Iris pigment epithelial cell (primary cell): ENCODE measurements at regions not wholly inside any gene's neighbourhood (a gene's known extent, or its start where the extent isn't known, plus 50 kb on each side); places are given as distances from the start of the nearest gene placed in this dataset.
A peak's percentile ranks its signal among the peaks of the same experiment; 100 is the strongest.

ENCODE experiments used
- DNase-seq: peaks from one replicate; pipeline ENCODE4 v3.0.0-alpha.2; 2011; ENCODE audit warnings: low read depth

DNA sequence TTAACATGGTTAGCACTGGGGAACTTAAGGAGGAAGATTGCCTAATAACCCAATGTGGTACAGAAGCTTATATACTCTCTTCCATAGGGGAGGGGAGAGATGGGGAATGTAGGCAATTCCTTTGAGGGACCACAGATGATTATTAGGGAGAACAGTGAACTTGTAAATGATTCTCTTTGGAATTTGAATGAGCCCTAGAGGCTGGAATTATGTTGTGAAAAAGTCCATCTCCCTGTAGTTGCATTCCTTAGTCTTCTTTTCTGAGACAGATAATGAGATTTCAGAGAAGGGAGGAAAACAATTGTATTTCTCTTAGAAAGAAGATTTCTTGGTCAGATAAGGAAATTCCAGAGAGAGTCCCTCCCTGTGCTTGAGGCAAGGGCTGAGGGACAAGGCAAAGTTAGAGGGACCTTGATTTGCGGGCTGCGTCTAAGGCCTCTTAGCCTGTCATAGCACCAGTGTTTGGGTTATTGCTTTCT is 89.0 kb upstream of the HMCN1 start:
- DNase-seq: peak; percentile 46

DNA sequence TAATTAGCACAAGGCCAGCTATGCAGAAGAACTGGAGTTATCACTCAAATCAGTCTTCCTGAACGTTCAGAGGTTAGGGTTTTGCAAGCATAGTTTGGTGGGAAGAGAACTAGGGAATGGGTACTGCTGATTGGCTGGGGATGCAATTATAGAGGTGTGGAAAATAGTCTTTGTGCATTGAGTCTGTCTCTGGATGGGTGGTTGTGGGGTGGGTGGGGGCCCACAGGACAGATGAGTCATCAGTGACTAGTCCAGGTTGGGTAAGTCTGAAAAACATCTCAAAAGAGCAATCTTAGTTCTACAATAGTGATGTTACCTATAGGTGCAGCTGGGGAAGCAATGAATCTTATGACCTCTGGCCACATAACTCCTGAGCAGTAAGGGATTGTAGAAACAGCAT is 89.7 kb upstream of the HMCN1 start:
- DNase-seq: peak; percentile 39

DNA sequence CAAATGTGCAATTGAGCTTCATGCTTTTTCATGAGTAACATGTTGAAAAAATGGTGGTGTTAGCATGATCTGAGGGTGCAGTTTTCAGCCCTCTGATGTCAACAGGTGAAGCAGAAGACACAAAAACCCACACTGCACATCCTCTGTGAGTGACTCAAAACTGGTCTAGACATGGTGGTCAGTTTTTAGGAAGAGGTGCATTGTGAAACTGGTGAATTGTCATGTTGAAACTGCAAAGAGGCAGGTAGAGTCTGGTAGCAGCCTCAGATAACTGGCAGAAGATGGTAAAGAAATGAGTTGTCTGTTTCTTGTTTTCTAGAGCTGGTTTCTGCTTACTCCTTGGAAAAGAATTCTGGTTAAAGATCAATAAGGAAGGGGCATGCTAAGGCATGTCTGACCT is 97.3 kb upstream of the HMCN1 start:
- DNase-seq: no peak

DNA sequence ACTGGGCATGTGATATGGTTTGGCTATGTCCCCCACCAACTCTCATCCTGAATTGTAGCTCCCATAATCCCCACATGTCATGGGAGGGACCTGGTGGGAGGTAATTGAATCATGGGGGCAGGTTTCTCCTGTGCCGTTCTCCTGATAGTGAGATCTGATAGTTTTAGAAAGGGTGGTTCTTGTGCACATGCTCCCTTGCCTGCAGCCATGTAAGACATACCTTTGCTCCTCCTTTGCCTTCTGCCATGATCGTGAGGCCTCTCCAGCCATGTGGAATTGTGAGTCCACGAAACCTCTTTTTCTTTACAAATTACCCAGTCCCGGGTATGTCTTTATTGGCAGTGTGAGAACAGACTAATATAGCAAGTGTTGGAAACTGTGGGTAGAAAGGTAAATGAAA is 99.5 kb upstream of the HMCN1 start:
- DNase-seq: no peak

DNA sequence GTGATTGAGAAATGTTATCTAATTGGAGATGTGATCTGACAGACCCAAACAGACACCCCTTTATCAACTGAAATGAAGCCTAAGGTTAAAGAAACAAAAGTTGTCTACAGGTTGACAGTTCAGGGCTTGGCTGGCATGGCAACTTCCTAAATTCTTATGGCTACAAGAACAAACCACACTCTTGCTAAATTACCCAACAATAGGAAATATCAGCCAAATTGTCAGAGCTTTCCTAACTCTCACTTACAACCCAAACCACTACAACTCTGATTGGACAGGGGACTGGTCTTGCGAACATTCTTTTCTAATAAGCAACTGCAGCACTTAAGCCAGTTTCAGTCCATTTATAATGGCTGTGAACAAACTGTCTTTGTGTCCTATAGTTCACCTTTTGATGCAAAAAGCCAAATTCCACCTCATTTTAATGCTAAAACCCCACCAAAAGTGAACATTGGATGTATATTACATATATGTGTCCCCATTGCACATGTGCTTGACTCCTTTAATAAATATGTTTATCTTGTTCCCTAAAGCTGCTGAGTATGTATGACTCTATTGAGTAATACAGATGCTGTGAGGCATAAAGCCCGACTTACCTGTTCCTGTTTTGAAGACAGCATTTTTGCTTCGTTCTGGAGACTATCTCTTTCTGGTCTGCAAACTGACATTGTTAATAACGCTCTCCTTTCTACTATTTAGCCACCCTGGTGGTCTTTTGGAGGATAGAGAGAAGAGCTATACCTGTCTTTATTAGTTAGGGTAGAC is 101.3 kb upstream of the HMCN1 start:
- peak; percentile 85 for DNase-seq

DNA sequence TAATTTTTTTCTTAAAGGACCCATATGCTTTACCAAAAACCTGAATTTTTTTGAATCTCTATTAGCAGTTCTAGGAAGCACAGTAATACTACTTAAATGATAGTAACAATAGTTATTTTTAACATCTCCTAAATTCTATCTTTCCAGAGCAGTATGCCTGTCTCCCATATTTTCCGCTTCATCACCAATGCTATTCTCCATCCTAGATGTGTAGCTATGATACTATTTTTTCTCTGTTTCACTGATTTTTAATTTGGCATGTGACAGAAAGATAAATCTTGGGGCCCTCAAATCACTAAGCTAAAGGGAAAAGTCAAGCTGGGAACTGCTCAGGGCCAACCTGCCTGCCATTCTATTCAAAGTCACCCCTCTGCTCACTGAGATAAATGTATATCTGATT is 102.3 kb upstream of the HMCN1 start:
- DNase-seq: no peak

DNA sequence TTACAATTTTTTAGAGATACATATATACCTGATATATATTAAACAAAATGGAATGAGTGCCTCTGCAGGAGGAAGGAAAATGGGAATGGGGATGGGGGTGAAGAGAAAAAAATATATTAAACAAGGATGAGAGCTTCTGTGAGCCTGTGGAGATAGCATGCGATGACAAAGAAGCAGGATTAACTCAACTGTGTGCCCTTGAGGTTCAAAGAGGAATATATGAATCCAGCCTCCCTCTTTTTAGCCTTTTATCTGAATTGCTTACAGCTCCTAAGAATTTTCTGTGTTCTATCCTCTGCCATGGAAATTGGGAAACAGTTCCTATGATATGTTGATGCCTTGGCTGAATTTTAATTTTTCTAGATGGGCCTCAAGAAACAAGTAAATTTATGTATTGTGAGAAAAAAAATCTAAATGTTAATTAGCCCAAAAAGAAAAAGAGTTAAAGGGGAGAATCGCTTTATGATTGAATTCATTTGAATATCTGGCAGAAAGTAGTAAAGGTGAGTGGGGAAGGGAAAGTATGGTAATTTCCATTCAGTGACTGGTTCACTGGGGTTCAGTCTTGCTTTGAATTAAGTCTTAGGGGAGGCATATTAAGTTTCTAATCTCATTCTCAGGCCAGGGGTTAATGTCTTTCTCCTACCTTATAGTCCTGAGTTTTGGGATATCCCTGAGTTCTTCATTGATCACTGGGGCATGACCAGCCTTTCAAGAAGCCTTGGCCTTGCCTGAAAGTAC is 106.3 kb upstream of the HMCN1 start:
- no peak for DNase-seq

DNA sequence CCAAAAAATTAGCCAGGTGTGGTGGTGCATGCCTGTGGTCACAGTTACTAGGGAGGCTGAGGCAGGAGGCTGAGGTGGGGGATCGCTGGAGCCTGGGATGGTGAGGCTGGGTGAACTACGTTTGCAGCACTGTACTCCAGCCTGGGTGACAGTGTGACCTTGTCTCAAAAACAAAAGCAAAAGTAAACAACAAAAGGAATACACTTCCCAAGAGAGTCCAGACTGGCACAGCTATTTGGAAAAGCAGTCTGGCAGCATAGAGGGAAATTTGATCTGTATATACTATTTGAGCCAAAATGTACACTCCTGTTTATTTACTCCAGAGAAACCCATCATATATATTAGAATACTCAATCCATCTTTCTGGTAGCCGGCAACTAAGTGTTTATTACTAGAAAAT is 107.0 kb upstream of the HMCN1 start:
- no peak for DNase-seq

DNA sequence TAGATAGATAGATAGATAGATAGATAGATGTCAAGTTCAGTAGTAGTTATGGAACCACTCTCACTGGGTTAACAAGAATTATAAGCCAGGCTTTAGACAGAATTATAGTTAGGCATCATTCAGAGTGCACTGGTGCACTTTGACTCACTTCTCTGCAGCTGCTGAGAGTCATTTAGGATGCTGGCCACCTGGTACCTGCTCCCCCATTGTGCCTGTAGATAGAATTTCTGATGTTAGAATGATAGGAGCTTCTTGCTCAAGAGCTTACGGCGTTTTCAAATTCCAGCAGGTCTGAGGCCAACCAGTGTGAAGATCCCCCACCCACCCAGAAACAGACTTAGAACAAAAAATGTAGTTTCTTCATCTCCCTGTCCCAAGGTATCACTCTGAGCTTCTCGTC is 107.8 kb upstream of the HMCN1 start:
- no peak for DNase-seq

DNA sequence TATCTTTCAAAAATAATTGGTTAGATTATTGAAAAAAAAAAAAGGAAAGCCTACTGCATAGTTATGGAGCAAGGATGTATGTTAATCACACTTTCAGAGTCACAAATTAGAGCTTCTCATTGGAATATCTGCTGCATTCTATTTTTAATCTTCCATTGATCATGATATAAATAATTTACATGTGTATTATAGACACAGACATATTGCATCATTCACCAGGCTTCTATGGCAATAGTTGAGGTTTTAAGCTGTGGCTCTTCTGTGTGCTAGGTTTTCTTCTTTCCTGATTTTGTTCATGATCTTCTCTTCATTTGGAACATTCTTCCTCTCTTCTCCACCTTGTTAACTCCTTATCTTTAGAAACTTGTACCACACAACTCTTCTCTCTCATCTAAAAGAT is 123.2 kb upstream of the HMCN1 start:
- peak; percentile 17 for DNase-seq

DNA sequence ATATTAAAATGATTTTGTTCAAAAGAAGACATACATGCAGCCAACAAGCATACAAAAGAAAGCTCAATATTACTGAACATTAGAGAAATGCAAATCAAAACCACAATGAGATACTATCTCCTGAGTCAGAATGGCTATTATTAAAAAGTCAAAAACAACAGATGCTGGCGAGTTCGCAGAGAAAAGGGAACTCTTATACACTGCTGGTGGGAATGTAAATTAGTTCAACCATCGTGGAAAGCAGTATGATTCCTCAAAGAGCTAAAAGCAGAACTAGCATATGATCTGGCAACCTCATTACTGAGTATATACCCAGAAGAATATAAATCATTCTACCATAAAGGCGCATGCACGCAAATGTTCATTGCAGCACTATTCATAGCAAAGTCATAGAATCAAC is 126.0 kb upstream of the HMCN1 start:
- DNase-seq: peak; percentile 3

DNA sequence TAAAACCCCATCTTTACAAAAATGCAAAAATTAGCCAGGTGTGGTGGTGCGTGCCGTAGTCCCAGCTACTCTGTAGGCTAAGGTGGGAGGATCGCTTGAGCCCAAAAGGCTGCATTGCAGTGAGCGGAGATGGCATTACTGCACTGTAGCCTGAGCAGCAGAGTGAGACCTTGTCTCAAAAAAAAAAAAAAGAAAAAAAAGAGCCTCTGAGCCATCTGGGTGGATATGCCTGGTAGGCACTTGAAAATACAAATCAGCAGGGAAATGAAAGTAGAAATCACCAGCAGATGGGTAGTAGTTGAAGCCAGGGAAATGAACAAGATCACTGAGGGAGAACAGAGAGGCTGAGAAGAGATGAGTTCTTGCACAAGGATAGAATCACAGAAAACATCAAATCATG is 131.0 kb upstream of the HMCN1 start:
- no peak for DNase-seq

DNA sequence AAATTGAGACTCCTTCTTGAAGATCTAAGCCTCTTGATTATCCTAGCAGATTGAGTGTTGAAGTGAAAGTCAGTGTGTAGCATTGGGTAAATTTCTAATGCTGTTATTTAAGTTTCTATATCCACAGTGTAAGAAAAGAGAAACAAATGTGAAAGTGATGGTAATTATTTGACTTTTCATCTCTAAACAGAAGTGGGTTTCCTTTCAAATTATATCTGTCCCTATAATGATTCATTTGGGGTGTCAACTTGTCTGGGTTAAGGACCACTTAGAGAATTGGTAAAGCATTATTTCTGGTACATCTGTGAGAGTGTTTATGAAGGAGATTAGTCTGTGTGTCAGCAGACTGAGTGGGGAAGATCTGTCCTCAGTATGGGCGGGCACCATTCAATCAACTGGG is 133.0 kb upstream of the HMCN1 start:
- no peak for DNase-seq

DNA sequence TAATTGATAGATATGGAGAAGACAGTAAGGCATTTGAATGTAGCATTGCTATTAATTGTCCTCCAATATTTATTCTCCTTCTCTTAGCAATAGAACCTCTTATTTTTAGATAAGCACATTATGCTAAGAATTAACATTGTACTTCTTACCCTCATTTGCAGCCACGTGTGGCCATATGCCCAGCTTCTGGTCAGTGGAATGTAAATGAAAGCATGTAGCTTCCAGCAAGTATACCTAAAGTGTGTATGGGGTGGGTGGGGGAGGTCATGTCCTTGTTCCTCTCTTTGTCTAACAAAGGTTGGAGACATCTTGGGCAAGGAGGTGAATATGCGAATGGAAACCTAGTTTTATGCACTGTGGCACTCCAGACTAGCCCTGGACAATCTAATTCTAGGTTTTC is 133.6 kb upstream of the HMCN1 start:
- DNase-seq: no peak

DNA sequence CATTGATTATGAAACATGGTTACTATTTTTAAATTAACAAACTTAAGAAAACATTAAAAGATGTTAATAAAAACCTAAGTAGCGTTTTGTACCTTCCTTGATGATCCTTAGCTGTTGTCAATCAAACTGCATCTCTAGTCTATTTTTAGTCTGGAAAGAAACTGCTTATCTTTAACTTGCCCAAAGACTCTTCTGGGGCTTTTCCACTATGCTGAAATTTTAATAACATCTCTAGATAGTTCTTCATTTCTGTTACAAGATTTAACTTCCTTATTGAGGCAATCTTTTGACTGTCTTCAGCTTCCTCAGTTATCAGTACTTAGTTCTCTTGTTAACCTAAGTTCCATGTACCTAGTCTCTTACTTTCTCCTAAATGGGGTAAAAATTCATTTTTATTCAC is 135.9 kb upstream of the HMCN1 start:
- DNase-seq: no peak

DNA sequence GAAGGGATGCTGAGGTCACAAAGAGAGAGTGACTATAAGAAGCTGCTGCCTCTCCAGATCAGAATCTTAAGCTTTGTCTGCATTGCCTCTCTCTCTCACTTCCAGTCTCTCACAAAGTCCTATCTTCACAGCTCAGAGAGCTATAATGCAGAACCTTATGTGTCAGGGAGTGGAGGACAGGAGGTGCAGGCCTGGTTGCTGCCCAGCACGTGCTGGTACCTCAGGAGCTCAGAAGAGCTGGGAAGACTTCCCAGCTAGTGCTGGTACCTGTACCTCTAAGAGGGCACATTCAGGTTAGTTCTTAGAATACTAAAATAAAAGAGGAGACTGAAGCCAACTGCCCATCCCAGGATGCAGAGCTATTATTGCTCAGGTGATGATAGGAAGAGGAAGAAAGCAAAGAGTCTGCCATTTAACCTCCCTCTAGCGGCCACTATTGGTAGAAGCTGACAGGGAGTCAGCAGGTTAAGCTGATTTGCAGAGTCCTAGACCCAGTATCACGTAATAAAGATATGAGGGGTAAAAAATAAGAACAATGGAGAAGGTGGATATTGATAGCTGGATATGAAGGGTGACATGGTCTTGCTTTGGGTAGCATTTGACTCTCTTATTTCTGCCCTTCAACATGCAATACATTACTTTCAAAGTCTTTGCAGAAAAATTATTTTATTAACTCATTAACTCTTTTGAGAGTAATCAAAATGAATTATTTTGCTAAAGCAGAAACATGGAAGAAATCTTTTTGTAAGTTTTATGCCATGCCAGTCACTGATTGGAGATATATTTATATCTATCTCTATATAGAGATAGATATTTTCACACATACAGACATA is 138.1 kb upstream of the HMCN1 start:
- DNase-seq: peak; percentile 50

DNA sequence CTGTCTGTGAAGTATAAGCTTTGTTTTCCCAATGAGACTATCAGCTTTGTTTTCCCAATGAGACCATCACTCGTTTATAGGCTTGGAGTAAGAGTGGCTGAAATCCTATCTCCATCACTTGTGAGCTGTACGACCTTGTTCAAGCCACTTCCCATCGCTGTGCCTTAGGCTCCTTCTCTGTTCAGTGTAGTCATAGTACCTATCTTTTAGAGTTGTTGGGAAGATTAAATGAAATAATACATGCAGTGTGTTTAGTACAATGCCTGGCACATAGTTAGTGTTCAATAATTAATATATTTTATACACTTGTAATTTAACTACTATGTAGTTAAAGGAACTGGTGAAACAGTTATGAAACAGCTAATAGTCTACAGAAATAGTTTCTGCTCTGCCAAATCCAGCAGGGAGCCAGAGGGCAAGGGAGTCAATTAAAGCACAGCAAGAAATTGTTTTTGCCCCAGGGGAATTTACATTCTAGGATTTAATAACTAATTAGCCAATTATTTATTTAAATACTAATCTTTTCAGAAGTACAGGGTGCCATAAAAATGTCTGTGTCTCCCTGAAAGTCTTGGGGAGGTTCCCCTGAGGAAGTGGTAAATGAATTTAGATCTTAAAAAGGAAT is 139.3 kb upstream of the HMCN1 start:
- DNase-seq: no peak

DNA sequence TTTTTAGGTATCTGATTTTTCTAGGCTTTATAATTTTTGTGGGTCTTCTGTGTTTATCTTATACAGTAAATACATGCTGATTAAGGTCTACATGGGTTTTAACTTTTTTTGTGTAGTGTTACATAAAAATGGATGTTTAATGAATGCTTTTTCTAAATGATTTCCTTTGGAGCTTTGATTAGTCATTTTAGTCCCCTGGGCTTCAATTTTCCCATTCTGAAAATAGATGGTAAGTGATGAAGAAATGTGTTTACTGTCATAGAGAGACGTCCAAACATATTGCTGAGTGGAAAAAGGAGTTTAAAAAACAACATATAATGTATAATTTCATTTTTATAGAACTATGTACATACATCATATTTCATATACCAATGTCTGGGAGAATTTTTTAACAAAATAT is 140.9 kb upstream of the HMCN1 start:
- DNase-seq: no peak

DNA sequence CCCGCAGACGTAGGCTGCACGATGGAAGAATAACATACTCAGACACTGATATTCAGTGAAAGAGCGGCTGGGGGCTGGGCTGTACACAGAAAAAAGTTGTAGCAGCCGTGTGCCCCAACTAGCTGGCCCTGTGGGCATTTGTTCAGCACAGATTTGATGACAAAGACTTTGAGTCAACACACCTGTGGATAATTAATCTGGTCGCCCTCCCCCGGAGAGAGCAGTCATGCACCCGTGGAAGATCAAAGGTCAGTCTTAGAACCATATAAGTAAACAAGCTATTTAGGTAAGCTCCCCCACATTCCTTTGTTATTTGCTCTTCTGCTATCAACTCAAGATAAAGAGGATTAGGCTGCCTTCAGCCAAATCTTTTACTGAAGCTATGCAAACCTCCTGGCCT is 148.4 kb upstream of the HMCN1 start:
- DNase-seq: no peak

DNA sequence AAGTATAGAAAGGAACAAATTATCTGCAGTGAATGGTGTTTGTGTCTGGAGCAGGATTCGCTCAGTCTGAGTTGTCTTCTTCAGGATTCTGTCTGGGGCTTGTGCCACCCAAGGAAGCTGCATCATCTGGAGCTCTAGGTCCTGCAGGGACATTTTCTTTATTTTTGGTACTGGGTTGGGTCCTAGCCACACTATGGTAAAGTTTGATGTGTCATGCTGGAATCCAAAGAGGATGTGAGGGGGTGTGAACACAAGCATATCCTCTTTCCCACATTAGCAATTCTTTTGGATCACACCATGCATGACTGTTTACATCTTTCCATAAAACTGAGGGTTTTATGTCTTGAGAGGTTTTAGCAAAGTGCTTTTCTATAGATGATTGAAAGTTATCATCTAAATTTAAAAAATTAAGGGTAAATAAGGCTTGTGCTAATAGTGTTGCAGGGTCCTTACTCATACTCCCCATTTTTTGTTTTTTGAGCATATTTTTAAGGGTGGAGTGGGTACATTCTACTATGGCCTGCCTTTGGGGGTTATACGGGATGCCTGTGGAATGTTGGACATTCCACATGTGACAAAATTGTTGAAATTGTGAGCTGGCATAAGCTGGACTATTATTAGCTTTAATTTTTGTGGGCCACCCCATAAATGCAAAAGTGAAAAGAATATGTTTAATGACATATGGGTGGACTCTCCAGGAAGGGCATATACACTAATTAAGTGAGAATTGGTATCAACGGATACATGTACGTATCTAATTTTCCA is 152.0 kb upstream of the HMCN1 start:
- peak; percentile 11 for DNase-seq

DNA sequence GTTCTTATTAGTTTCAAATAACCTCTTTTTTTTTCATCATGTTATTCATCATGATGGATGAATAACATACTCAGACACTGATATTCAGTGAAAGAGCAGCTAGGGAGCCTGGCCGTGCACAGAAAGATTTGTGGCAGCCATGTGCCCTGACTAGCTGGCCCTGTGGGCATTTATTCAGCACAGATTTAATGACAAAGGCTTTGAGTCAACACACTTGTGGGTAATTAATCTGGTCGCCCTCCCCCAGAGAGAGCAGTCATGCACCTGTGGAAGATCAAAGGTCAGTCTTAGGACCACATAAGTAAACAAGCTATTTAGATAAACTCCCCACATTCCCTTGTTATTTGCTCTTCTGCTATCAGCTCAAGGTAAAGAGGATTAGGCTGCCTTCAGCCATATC is 153.2 kb upstream of the HMCN1 start:
- no peak for DNase-seq

DNA sequence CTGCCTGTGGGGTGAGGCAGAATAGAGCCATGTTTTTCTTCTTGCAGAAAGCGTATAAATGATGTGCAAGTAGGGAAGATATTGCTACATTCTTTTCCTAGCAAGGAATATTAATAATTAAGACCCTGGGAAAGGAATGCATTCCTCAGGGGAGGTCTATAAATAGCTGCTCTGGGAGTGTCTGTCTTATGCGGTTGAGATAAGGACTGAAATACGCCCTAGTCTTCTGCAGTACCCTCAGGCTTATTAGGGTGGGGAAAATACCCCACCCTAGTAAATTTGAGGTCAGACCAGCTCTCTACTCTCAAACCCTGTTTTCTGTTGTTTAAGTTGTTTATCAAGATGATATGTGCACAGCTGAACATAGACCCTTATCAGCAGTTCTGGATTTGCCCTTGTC is 155.9 kb upstream of the HMCN1 start:
- DNase-seq: no peak
